ENCODE measurements at regions not wholly inside any gene's neighbourhood (a gene's known extent, or its start where the extent isn't known, plus 50 kb on each side); places are given as distances from the start of the nearest gene placed in this dataset.

GRCh38 chr11:69578167-69578566, 62.8 kb upstream of the CCND1 start:
- TF ChIP-seq CTCF (IDR thresholded peaks at IDR 0.05) (no peak), ZFX (IDR thresholded peaks at IDR 0.05; ENCODE audit: borderline replicate concordance) (no peak)
